ENCODE measurements at regions not wholly inside any gene's neighbourhood (a gene's known extent, or its start where the extent isn't known, plus 50 kb on each side); places are given as distances from the start of the nearest gene placed in this dataset.

DNA sequence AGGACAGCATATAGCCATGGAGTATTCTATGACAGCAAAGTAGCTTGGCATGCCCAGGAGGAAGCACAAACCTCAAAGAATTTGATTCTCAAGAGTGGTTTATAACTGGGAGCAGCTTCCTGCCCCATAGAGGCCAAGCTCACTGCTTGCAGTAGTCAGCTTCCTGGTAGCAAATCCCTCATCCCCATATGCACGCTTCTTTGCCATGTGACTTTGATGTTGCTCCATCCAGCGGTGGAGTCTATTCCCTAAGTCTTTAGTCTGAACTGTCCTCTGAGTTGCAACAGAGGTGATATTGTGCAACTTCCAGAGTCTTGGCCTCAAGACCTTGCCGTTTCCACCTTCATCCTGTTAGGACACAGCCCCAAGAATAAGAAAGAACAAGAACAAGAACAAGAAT is 996.8 kb upstream of the TMEM132C start:
- no peaks in the 10 kb centered on the region for H3K9me3 Mint-ChIP-seq

DNA sequence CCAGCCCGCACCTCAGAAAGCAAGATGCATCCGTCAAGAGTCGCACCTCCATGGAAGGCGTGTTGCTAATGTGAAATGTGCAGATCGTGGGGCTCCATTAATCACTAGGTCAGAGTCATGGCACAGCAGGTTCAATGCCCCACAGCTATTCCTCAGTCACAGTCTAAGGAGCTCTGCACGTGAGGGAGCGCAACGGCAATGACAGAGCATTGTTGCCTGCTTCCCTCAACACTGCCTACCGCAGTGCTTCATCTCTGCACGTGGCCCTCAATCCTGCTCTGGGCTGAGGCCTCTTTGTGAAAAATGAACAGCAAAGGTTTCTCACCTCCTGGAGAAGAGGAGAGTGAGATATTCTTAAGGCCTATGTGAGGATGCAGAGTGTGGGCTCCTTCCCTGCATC is 995.2 kb upstream of the TMEM132C start:
- peaks cover 19% of the 10 kb centered on the region for H3K27me3 Mint-ChIP-seq (ENCODE audit: low read depth)
- no peak overlapping the region for H3K4me3 Mint-ChIP-seq
- H3K36me3 Mint-ChIP-seq = no peaks in the 10 kb centered on the region
- no peak for DNase-seq (ENCODE audit: low spot score in 2 of 2, unreplicated experiment in 2 of 2)
- H3K4me1 Mint-ChIP-seq = no peaks in the 10 kb centered on the region
- no peaks in the 10 kb centered on the region for H3K9me3 Mint-ChIP-seq
- TF ChIP-seq, protein P1, sequence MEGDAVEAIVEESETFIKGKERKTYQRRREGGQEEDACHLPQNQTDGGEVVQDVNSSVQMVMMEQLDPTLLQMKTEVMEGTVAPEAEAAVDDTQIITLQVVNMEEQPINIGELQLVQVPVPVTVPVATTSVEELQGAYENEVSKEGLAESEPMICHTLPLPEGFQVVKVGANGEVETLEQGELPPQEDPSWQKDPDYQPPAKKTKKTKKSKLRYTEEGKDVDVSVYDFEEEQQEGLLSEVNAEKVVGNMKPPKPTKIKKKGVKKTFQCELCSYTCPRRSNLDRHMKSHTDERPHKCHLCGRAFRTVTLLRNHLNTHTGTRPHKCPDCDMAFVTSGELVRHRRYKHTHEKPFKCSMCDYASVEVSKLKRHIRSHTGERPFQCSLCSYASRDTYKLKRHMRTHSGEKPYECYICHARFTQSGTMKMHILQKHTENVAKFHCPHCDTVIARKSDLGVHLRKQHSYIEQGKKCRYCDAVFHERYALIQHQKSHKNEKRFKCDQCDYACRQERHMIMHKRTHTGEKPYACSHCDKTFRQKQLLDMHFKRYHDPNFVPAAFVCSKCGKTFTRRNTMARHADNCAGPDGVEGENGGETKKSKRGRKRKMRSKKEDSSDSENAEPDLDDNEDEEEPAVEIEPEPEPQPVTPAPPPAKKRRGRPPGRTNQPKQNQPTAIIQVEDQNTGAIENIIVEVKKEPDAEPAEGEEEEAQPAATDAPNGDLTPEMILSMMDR (IDR thresholded peaks at IDR 0.05; ENCODE audit: unreplicated experiment) = no peak
- no peak overlapping the region for H3K27ac Mint-ChIP-seq

More for the DNA sequence above, 996.8 kb upstream of the TMEM132C start:
- Mint-ChIP-seq H3K27ac (no peak overlapping the region), H3K4me3 (no peak overlapping the region), H3K27me3 (ENCODE audit: low read depth) (peaks cover 13% of the 10 kb centered on the region), H3K4me1 (no peaks in the 10 kb centered on the region), H3K36me3 (no peaks in the 10 kb centered on the region)
- DNase-seq (ENCODE audit: low spot score in 2 of 2, unreplicated experiment in 2 of 2) = no peak
- TF ChIP-seq, protein P1 (IDR thresholded peaks at IDR 0.05; ENCODE audit: unreplicated experiment) = no peak

DNA sequence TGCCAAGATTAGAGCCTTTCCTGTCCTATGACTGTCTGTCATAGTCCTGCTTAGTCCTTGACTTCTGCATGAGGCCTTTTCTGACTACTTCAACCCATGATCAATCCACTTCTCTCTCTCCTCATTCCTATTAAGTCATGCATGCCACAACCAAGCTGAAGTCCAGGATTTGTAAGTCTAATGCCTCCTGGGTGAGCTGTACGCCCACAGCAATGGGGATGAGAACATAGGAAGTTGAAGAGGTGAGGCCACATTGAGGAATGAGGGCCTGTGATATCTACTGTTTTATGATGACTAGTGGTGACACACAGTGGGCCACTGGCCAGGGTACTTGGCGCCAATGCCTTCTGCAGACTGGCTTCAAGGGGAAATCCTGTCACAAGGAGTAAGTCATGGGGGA is 994.1 kb upstream of the TMEM132C start:
- Mint-ChIP-seq H3K4me1 (no peaks in the 10 kb centered on the region), H3K36me3 (no peaks in the 10 kb centered on the region), H3K27ac (no peak overlapping the region), H3K27me3 (ENCODE audit: low read depth) (peaks cover 23% of the 10 kb centered on the region), H3K9me3 (no peaks in the 10 kb centered on the region), H3K4me3 (no peak overlapping the region)
- TF ChIP-seq, protein P1 (IDR thresholded peaks at IDR 0.05; ENCODE audit: unreplicated experiment) = no peak
- no peak for DNase-seq (ENCODE audit: low spot score in 2 of 2, unreplicated experiment in 2 of 2)

GRCh38 chr12:127273626-127274025 is 993.3 kb upstream of the TMEM132C start:
- Mint-ChIP-seq H3K36me3 (no peaks in the 10 kb centered on the region), H3K4me3 (no peak overlapping the region), H3K4me1 (no peaks in the 10 kb centered on the region), H3K9me3 (no peaks in the 10 kb centered on the region), H3K27me3 (ENCODE audit: low read depth) (peaks cover 31% of the 10 kb centered on the region), H3K27ac (no peak overlapping the region)
- DNase-seq (ENCODE audit: low spot score in 2 of 2, unreplicated experiment in 2 of 2) = no peak
- TF ChIP-seq, protein P1 (IDR thresholded peaks at IDR 0.05; ENCODE audit: unreplicated experiment) = no peak

DNA sequence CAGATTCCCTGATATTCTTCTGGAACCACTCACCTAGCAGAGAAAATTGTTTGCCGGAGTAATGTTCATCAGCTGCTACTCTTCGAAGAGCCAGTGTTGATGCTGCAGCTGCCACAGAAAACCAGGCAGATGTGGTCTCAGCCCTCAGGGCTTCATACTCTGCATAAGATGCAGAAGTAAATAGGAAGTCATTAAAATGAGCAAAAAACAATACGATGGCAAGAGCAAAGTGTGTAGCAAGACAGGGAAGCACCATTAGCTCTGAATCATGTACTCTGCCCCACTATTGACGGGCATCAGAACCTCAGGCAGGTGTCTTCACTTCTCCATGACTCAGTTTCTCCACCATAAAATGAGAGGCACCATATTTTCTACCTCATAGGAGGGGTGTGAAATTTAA is 991.6 kb upstream of the TMEM132C start:
- H3K9me3 Mint-ChIP-seq = no peaks in the 10 kb centered on the region
- H3K27me3 Mint-ChIP-seq (ENCODE audit: low read depth) = peaks cover 47% of the 10 kb centered on the region
- no peak overlapping the region for H3K27ac Mint-ChIP-seq
- H3K4me1 Mint-ChIP-seq = no peaks in the 10 kb centered on the region
- TF ChIP-seq, protein P1 (IDR thresholded peaks at IDR 0.05; ENCODE audit: unreplicated experiment) = no peak
- H3K4me3 Mint-ChIP-seq = no peak overlapping the region
- DNase-seq (ENCODE audit: low spot score in 2 of 2, unreplicated experiment in 2 of 2) = no peak
- no peaks in the 10 kb centered on the region for H3K36me3 Mint-ChIP-seq

GRCh38 chr12:127277882-127278281 is 989.1 kb upstream of the TMEM132C start:
- H3K9me3 Mint-ChIP-seq = no peaks in the 10 kb centered on the region
- H3K27me3 Mint-ChIP-seq (ENCODE audit: low read depth) = peaks cover 65% of the 10 kb centered on the region
- H3K36me3 Mint-ChIP-seq = no peaks in the 10 kb centered on the region
- no peak overlapping the region for H3K4me3 Mint-ChIP-seq
- DNase-seq (ENCODE audit: low spot score in 2 of 2, unreplicated experiment in 2 of 2) = no peak
- no peaks in the 10 kb centered on the region for H3K4me1 Mint-ChIP-seq
- TF ChIP-seq, protein P1 (IDR thresholded peaks at IDR 0.05; ENCODE audit: unreplicated experiment) = no peak
- no peak overlapping the region for H3K27ac Mint-ChIP-seq

Data from mesothelial cell of epicardium (in vitro differentiated cells).